ENCODE measurements at regions not wholly inside any gene's neighbourhood (a gene's known extent, or its start where the extent isn't known, plus 50 kb on each side); places are given as distances from the start of the nearest gene placed in this dataset.

GRCh38 chr6:21522143-21522747, 71.3 kb upstream of the SOX4 start:
- intact Hi-C loops (cut with DNase I): no loop called here
- H3K27me3 ChIP-seq: no peaks in the 10 kb centered on the region
- DNase-seq (ENCODE audit: extremely low spot score in 2 of 2): no peak
- no peaks in the 10 kb centered on the region for H3K9me3 ChIP-seq
- TF ChIP-seq POLR2A (IDR thresholded peaks at IDR 0.05): no peak
- TF ChIP-seq CTCF (IDR thresholded peaks at IDR 0.05): no peak
- no peak for TF ChIP-seq POLR2AphosphoS5 (IDR thresholded peaks at IDR 0.05; ENCODE audit: insufficient read depth in 1 of 2, low read depth in 1 of 2)
- H3K27ac ChIP-seq: no peak overlapping the region
- no peak overlapping the region for H3K4me3 ChIP-seq
- H3K4me1 ChIP-seq: no peaks in the 10 kb centered on the region
- H3K36me3 ChIP-seq: no peaks in the 10 kb centered on the region

- H3K4me1 ChIP-seq: no peaks in the 10 kb centered on the region
- no peak overlapping the region for H3K27ac ChIP-seq
- no peaks in the 10 kb centered on the region for H3K27me3 ChIP-seq
- no peak for TF ChIP-seq POLR2A (IDR thresholded peaks at IDR 0.05)
- TF ChIP-seq CTCF (IDR thresholded peaks at IDR 0.05): no peak
- TF ChIP-seq POLR2AphosphoS5 (IDR thresholded peaks at IDR 0.05; ENCODE audit: insufficient read depth in 1 of 2, low read depth in 1 of 2): no peak
- intact Hi-C loops (cut with DNase I): no loop called here
- no peaks in the 10 kb centered on the region for H3K36me3 ChIP-seq
- no peaks in the 10 kb centered on the region for H3K9me3 ChIP-seq
- no peak overlapping the region for H3K4me3 ChIP-seq
- DNase-seq (ENCODE audit: extremely low spot score in 2 of 2): no peak
Observed at GRCh38 chr6:21522797-21523456, 70.6 kb upstream of the SOX4 start.

- DNase-seq (ENCODE audit: extremely low spot score in 2 of 2): no peak
- Histone ChIP-seq H3K4me1 (no peaks in the 10 kb centered on the region), H3K4me3 (no peak overlapping the region), H3K9me3 (no peaks in the 10 kb centered on the region), H3K36me3 (no peaks in the 10 kb centered on the region), H3K27ac (no peak overlapping the region), H3K27me3 (no peaks in the 10 kb centered on the region)
- intact Hi-C loops (cut with DNase I): no loop called here
- no peak for TF ChIP-seq POLR2A (IDR thresholded peaks at IDR 0.05)
- no peak for TF ChIP-seq CTCF (IDR thresholded peaks at IDR 0.05)
- no peak for TF ChIP-seq POLR2AphosphoS5 (IDR thresholded peaks at IDR 0.05; ENCODE audit: insufficient read depth in 1 of 2, low read depth in 1 of 2)
Observed at GRCh38 chr6:21523652-21524051, 69.9 kb upstream of the SOX4 start.

- Histone ChIP-seq H3K9me3 (no peaks in the 10 kb centered on the region), H3K27ac (no peak overlapping the region), H3K4me3 (no peak overlapping the region), H3K36me3 (no peaks in the 10 kb centered on the region), H3K4me1 (no peaks in the 10 kb centered on the region), H3K27me3 (no peaks in the 10 kb centered on the region)
- no peak for TF ChIP-seq CTCF (IDR thresholded peaks at IDR 0.05)
- no peak for DNase-seq (ENCODE audit: extremely low spot score in 2 of 2)
- intact Hi-C loops (cut with DNase I): no loop called here
Observed at GRCh38 chr6:21524201-21524600, 69.3 kb upstream of the SOX4 start.

- no peak overlapping the region for H3K27ac ChIP-seq
- no peak for DNase-seq (ENCODE audit: extremely low spot score in 2 of 2)
- H3K27me3 ChIP-seq: no peaks in the 10 kb centered on the region
- H3K9me3 ChIP-seq: no peaks in the 10 kb centered on the region
- no peaks in the 10 kb centered on the region for H3K4me1 ChIP-seq
- H3K36me3 ChIP-seq: no peaks in the 10 kb centered on the region
- TF ChIP-seq POLR2AphosphoS5 (IDR thresholded peaks at IDR 0.05; ENCODE audit: insufficient read depth in 1 of 2, low read depth in 1 of 2) (no peak), POLR2A (IDR thresholded peaks at IDR 0.05) (no peak), CTCF (IDR thresholded peaks at IDR 0.05) (no peak)
- intact Hi-C loops (cut with DNase I): no loop called here
- no peak overlapping the region for H3K4me3 ChIP-seq
Observed at GRCh38 chr6:21526974-21527373, 66.6 kb upstream of the SOX4 start.
